ENCODE measurements at regions not wholly inside any gene's neighbourhood (a gene's known extent, or its start where the extent isn't known, plus 50 kb on each side); places are given as distances from the start of the nearest gene placed in this dataset.

DNA sequence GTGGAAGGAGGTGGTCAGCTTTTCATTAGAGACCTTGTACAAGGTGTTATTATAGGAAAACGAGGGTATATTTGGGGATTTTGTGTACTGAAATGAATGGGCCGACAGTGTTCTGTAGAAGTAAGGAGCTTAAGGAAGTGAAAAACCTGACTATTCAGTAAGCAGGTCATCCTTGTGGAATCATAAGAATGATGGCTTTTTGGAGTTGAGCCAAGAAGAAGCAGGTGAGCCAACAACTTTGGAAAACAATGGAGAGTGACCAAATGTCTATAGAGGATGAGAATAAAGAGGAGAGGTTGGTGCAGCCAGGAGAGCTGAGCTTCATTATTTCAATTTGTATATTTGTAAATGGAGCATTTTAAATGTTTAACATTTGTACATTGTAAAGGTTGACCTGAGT lies 595.7 kb downstream of the CCSER2 start:
- no peak overlapping the region for H3K4me3 ChIP-seq (ENCODE audit: low read depth, low read length)
- DNase-seq (ENCODE audit: low read depth) (peak; percentile 3), FAIRE-seq (no peak)

DNA sequence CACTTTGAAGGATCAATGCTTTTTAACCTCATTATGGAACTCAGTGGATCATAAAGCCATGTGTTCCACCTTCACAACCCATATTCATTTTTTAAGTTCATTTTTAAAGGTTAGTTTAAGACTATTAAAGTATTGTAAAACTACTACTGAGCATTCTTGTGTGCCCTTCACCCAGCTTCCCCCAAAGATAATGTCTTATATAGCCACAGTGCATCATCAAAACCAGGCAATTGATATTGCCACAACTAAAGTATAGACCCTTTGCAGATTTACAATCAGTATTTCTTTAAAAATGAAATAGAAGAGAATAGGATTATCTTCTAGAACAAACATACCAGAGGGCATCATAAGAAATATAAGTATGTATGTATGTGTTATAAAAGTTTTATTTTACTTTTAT lies 597.1 kb downstream of the CCSER2 start:
- TF ChIP-seq, protein P1, sequence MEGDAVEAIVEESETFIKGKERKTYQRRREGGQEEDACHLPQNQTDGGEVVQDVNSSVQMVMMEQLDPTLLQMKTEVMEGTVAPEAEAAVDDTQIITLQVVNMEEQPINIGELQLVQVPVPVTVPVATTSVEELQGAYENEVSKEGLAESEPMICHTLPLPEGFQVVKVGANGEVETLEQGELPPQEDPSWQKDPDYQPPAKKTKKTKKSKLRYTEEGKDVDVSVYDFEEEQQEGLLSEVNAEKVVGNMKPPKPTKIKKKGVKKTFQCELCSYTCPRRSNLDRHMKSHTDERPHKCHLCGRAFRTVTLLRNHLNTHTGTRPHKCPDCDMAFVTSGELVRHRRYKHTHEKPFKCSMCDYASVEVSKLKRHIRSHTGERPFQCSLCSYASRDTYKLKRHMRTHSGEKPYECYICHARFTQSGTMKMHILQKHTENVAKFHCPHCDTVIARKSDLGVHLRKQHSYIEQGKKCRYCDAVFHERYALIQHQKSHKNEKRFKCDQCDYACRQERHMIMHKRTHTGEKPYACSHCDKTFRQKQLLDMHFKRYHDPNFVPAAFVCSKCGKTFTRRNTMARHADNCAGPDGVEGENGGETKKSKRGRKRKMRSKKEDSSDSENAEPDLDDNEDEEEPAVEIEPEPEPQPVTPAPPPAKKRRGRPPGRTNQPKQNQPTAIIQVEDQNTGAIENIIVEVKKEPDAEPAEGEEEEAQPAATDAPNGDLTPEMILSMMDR (IDR thresholded peaks at IDR 0.05; ENCODE audit: insufficient read depth, low read length, severe bottlenecking) = no peak
- Histone ChIP-seq H3K4me3 (ENCODE audit: low read depth, low read length) (no peak overlapping the region), H3K27me3 (ENCODE audit: control insufficient read depth, insufficient read depth, low read length) (no peaks in the 10 kb centered on the region), H3K36me3 (ENCODE audit: control insufficient read depth, insufficient read depth, low read length) (no peaks in the 10 kb centered on the region)
- DNase-seq (ENCODE audit: low read depth) (no peak), FAIRE-seq (no peak)

More for the DNA sequence above, 595.7 kb downstream of the CCSER2 start:
- TF ChIP-seq, protein P1 (IDR thresholded peaks at IDR 0.05; ENCODE audit: insufficient read depth, low read length, severe bottlenecking) = no peak
- no peaks in the 10 kb centered on the region for H3K27me3 ChIP-seq (ENCODE audit: control insufficient read depth, insufficient read depth, low read length)
- no peaks in the 10 kb centered on the region for H3K36me3 ChIP-seq (ENCODE audit: control insufficient read depth, insufficient read depth, low read length)

DNA sequence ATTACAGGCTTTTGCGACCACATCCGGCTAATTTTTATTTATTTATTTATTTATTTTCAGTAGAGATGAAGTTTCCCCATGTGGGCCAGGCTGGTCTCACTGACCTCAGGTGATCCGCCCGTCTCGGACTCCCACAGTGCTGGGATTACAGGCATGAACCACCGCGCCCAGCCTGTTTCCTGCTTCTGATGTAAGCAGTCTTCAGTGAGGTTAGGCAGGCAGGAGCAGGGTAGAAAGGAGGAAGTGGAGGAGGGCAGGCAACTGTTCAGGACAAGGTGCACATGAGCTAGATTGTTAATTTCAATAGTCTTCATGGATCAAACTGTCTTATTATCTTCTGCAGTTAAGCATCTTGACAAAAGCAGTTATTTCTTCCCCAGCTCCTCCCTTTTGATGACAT lies 605.0 kb downstream of the CCSER2 start:
- FAIRE-seq (no peak), DNase-seq (ENCODE audit: low read depth) (no peak)
- no peak overlapping the region for H3K4me3 ChIP-seq (ENCODE audit: low read depth, low read length)
- TF ChIP-seq, protein P1 (IDR thresholded peaks at IDR 0.05; ENCODE audit: insufficient read depth, low read length, severe bottlenecking) = no peak
- no peaks in the 10 kb centered on the region for H3K27me3 ChIP-seq (ENCODE audit: control insufficient read depth, insufficient read depth, low read length)
- no peaks in the 10 kb centered on the region for H3K36me3 ChIP-seq (ENCODE audit: control insufficient read depth, insufficient read depth, low read length)

DNA sequence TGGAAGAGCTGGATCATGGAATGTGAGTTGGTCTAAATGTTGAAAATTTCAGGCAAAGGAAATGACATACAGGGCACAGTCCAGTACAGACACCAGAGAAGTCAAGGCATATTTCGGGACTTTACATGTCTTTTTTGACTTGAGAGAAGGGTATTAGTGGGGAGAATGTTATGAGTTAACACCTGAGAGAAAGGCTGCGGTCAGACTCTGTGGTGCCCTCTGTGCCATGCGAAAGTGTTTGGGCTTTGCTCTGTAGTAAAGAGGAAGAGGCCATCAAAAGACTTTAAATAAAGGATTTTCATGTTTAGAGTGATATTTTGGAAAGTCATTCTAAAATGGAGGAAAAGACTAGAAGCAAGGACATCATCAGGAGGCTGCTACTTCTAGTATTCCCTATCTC lies 607.4 kb downstream of the CCSER2 start:
- TF ChIP-seq, protein P1 (IDR thresholded peaks at IDR 0.05; ENCODE audit: insufficient read depth, low read length, severe bottlenecking) = no peak
- DNase-seq (ENCODE audit: low read depth) = no peak
- Histone ChIP-seq H3K27me3 (ENCODE audit: control insufficient read depth, insufficient read depth, low read length) (no peaks in the 10 kb centered on the region), H3K4me3 (ENCODE audit: low read depth, low read length) (no peak overlapping the region), H3K36me3 (ENCODE audit: control insufficient read depth, insufficient read depth, low read length) (no peaks in the 10 kb centered on the region)
- FAIRE-seq = no peak

DNA sequence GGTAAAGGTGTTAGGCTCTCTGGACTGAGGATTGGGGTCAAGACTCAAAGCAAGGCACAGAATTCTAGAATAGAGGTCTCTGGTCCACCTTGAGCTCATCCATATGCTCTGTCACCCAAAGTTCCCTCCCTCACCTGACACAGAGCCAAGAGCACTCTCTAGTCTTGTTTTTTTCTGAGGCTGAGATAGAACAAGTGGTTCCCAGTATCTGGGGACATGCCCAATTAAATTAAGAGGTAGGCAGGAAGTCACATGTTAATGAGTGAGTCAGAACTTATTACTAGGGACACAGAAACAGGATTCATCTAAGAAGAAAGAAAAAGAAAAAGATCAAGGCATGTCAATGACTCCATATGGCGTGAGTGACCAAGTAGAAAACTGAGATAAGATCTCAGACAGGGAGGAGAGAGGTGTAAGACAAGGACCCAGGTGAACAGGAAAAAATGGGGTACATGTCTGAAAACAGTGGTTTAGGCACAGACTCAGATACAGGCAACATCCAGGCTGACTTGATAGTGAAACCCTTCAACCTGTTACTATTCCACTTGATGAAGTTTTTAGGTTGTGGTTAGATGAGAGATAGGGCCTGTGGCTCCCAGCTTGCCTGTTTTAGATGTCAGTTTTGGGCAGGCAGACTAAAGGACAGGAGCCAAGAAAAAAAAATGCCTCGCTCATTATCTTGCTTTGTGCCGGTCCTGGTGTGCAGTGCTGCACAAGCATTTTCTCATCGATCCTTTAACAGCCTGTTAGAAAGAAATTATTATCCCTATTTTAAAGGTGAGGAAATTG lies 609.9 kb downstream of the CCSER2 start:
- DNase-seq (ENCODE audit: low read depth) = no peak
- TF ChIP-seq, protein P1 (IDR thresholded peaks at IDR 0.05; ENCODE audit: insufficient read depth, low read length, severe bottlenecking) = no peak
- Histone ChIP-seq H3K4me3 (ENCODE audit: low read depth, low read length) (no peak overlapping the region), H3K36me3 (ENCODE audit: control insufficient read depth, insufficient read depth, low read length) (no peaks in the 10 kb centered on the region), H3K27me3 (ENCODE audit: control insufficient read depth, insufficient read depth, low read length) (no peaks in the 10 kb centered on the region)
- no peak for FAIRE-seq

DNA sequence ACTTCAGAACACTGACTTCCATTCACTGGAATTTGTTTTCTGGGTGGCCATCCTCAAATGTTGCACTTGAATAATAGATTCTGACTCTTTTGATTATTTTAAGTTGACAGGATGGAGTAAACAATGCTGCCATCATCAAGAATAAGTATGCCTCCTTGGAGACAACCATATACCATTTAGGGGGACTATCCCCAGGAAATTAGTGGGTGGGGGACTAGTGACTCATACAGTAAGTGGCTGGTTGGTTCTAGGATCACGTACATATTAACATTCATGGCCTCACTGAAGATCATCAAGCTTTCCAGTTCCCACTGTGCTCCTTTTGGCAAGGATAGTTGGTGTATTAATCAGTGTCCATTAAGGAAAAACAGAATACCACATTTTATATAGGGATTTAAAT lies 615.2 kb downstream of the CCSER2 start:
- Histone ChIP-seq H3K36me3 (ENCODE audit: control insufficient read depth, insufficient read depth, low read length) (no peaks in the 10 kb centered on the region), H3K4me3 (ENCODE audit: low read depth, low read length) (no peak overlapping the region), H3K27me3 (ENCODE audit: control insufficient read depth, insufficient read depth, low read length) (no peaks in the 10 kb centered on the region)
- DNase-seq (ENCODE audit: low read depth) = no peak
- no peak for FAIRE-seq
- TF ChIP-seq, protein P1 (IDR thresholded peaks at IDR 0.05; ENCODE audit: insufficient read depth, low read length, severe bottlenecking) = no peak

All from bronchial epithelial cell (primary cell).